H1 (cell line): ENCODE measurements at regions not wholly inside any gene's neighbourhood (a gene's known extent, or its start where the extent isn't known, plus 50 kb on each side); places are given as distances from the start of the nearest gene placed in this dataset.

ENCODE experiments used
- CTCF ChIA-PET: fragments of 300-600 bp; sonication (Branson Sonifier 250); formaldehyde crosslinking; loops from one replicate; lab custom pipeline; 2021; ENCODE audit not compliant: partially characterized antibody; lab: Charles Lee
- POLR2A ChIA-PET: fragments of 300-600 bp; sonication (Branson Sonifier 250); formaldehyde crosslinking; loops from one replicate; lab custom pipeline; 2021; ENCODE audit warnings: inconsistent platforms; ENCODE audit not compliant: partially characterized antibody; lab: Charles Lee
- DNase-seq, 2 experiments: peaks; one replicate each; pipeline versions ENCODE4 v3.0.0 to v3.0.0-alpha.2; 2010 to 2022; ENCODE audit warnings: low spot score in 2 of 2, low read depth in 1 of 2, mixed read lengths in 1 of 2
- FAIRE-seq: peaks from 2 replicates; lab custom pipeline; 2011; peaks lifted over from hg19 to GRCh38; lab: Jason Lieb, UNC
- H2AFZ ChIP-seq: 2 replicates; pipeline ENCODE4 v1.8.1; 2012; ENCODE audit warnings: low read length, inconsistent platforms
- H2AK5ac ChIP-seq: 2 replicates; pipeline ENCODE4 v1.6.1; 2013; ENCODE audit warnings: low read depth, low read length
- H2BK120ac ChIP-seq: replicated peaks from 2 replicates; pipeline ENCODE3; 2013; ENCODE audit warnings: low read depth, low read length, inconsistent platforms
- H2BK12ac ChIP-seq: 2 replicates; pipeline ENCODE4 v1.6.1; 2013; ENCODE audit warnings: low read depth, low read length
- H2BK15ac ChIP-seq: 2 replicates; pipeline ENCODE4 v1.6.1; 2013; ENCODE audit warnings: low read length
- H2BK20ac ChIP-seq: 2 replicates; pipeline ENCODE4 v1.6.1; 2013; ENCODE audit warnings: low read length
- H2BK5ac ChIP-seq: 2 replicates; pipeline ENCODE4 v1.6.1; 2013; ENCODE audit warnings: low read depth, low read length
- H3K14ac ChIP-seq: 2 replicates; pipeline ENCODE4 v1.6.1; 2013; ENCODE audit warnings: inconsistent platforms; ENCODE audit not compliant: insufficient read length
- H3K18ac ChIP-seq: 2 replicates; pipeline ENCODE4 v1.6.1; 2013; ENCODE audit warnings: low read length; ENCODE audit errors: extremely low read depth
- H3K23ac ChIP-seq: 2 replicates; pipeline ENCODE4 v1.6.1; 2013; ENCODE audit warnings: inconsistent platforms; ENCODE audit not compliant: insufficient read length
- H3K23me2 ChIP-seq: 2 replicates; pipeline ENCODE4 v1.6.1; 2013; ENCODE audit warnings: low read depth, low read length
- H3K27ac ChIP-seq: 2 replicates; pipeline ENCODE4 v1.6.1; 2011; ENCODE audit warnings: low read depth, low read length, inconsistent platforms
- H3K27me3 ChIP-seq, 4 experiments: replicated peaks in 1 of 4; 1 replicate in 1 of 4; 2 replicates in 3 of 4; pipeline versions ENCODE4 v1.6.1 to v1.8.1; 2011 to 2013; ENCODE audit warnings: low read length in 3 of 4, mild to moderate bottlenecking in 3 of 4, inconsistent platforms in 2 of 4, mixed read lengths in 2 of 4, moderate library complexity in 1 of 4; ENCODE audit not compliant: control insufficient read depth in 3 of 4, insufficient read depth in 3 of 4; ENCODE audit errors: extremely low read depth in 1 of 4
- H3K36me3 ChIP-seq, 4 experiments: 2 replicates each; pipeline versions ENCODE4 v1.6.1 to v1.8.1; 2011 to 2013; ENCODE audit warnings: mild to moderate bottlenecking in 4 of 4, low read length in 3 of 4, moderate library complexity in 2 of 4, control low read depth in 1 of 4, inconsistent platforms in 1 of 4; ENCODE audit not compliant: insufficient read depth in 4 of 4, control insufficient read depth in 2 of 4
- H3K4ac ChIP-seq: replicated peaks from 2 replicates; pipeline ENCODE3; 2013; ENCODE audit warnings: low read length, low read depth, mixed read lengths, inconsistent platforms; ENCODE audit not compliant: insufficient read length
- H3K4me1 ChIP-seq, 4 experiments: replicated peaks in 1 of 4; 1 replicate in 1 of 4; 2 replicates in 3 of 4; pipeline versions ENCODE4 v1.6.1 to v1.8.1; 2011 to 2013; ENCODE audit warnings: low read length in 3 of 4, inconsistent platforms in 2 of 4, mixed read lengths in 1 of 4; ENCODE audit not compliant: insufficient read depth in 4 of 4, control insufficient read depth in 3 of 4
- H3K4me2 ChIP-seq, 2 experiments: 2 replicates each; pipeline versions ENCODE4 v1.6.1 to v1.8.1; 2011 to 2013; ENCODE audit warnings: low read depth in 2 of 2, low read length in 2 of 2, control low read depth in 1 of 2, inconsistent platforms in 1 of 2, mild to moderate bottlenecking in 1 of 2; ENCODE audit not compliant: insufficient read depth in 1 of 2
- H3K4me3 ChIP-seq, 4 experiments: fragments of 200-600, 300-600 bp in 1 of 4; sonication (generic), shearing (Covaris generic), sonication (Bioruptor Twin) in 1 of 4; 2 replicates each; pipeline versions ENCODE4 v1.5.1 to v1.8.1; 2011 to 2016; ENCODE audit warnings: low read length in 4 of 4, low read depth in 3 of 4, control low read depth in 2 of 4, inconsistent platforms in 2 of 4, mild to moderate bottlenecking in 2 of 4, mixed read lengths in 1 of 4, moderate library complexity in 1 of 4; ENCODE audit not compliant: insufficient read depth in 2 of 4; ENCODE audit errors: extremely low read depth in 1 of 4
- H3K56ac ChIP-seq: replicated peaks from 2 replicates; pipeline ENCODE3; 2013; ENCODE audit warnings: low read depth, mild to moderate bottlenecking, mixed read lengths, low read length, inconsistent platforms; ENCODE audit not compliant: insufficient read length
- H3K79me1 ChIP-seq: 2 replicates; pipeline ENCODE4 v1.6.1; 2013; ENCODE audit warnings: low read depth, low read length, control low read depth
- H3K79me2 ChIP-seq, 2 experiments: 2 replicates each; pipeline versions ENCODE4 v1.6.1 to v1.8.1; 2012 to 2013; ENCODE audit warnings: low read length in 2 of 2, mild to moderate bottlenecking in 2 of 2, inconsistent platforms in 1 of 2; ENCODE audit not compliant: insufficient read depth in 2 of 2, control insufficient read depth in 1 of 2
- H3K9ac ChIP-seq, 4 experiments: replicated peaks in 1 of 4; 1 replicate in 1 of 4; 2 replicates in 3 of 4; pipeline versions ENCODE4 v1.6.1 to v1.8.1; 2011 to 2013; ENCODE audit warnings: low read depth in 3 of 4, low read length in 3 of 4, control low read depth in 2 of 4, mild to moderate bottlenecking in 2 of 4, moderate library complexity in 2 of 4, inconsistent platforms in 1 of 4; ENCODE audit errors: extremely low read depth in 1 of 4
- H3K9me3 ChIP-seq, 2 experiments: 2 replicates each; pipeline versions ENCODE4 v1.6.1 to v1.8.1; 2012 to 2013; ENCODE audit warnings: mild to moderate bottlenecking in 2 of 2, moderate library complexity in 2 of 2, control low read depth in 1 of 2, inconsistent platforms in 1 of 2, low read depth in 1 of 2, low read length in 1 of 2, mixed read lengths in 1 of 2; ENCODE audit not compliant: insufficient read depth in 2 of 2
- H4K20me1 ChIP-seq, 2 experiments: replicated peaks in 1 of 2; 2 replicates each; pipeline versions ENCODE3 to v1.8.1; 2011 to 2013; ENCODE audit warnings: inconsistent platforms in 2 of 2, low read length in 2 of 2, mild to moderate bottlenecking in 1 of 2; ENCODE audit not compliant: insufficient read depth in 2 of 2, control insufficient read depth in 1 of 2
- H4K5ac ChIP-seq: 2 replicates; pipeline ENCODE4 v1.6.1; 2013; ENCODE audit warnings: low read length, low read depth, mixed read lengths, inconsistent platforms; ENCODE audit not compliant: insufficient read length
- H4K8ac ChIP-seq: 2 replicates; pipeline ENCODE4 v1.8.0; 2013; ENCODE audit warnings: mild to moderate bottlenecking, moderate library complexity, low read length, inconsistent platforms; ENCODE audit not compliant: insufficient read depth; ENCODE audit errors: extremely low read depth
- H4K91ac ChIP-seq: replicated peaks from 2 replicates; pipeline ENCODE3; 2013; ENCODE audit warnings: low read length, mixed read lengths, inconsistent platforms; ENCODE audit not compliant: insufficient read length
- CREB1 ChIP-seq: IDR thresholded peaks from 2 replicates; pipeline ENCODE4 v1.6.1; 2012; ENCODE audit warnings: inconsistent platforms
- WGBS, 2 experiments: shearing (Covaris generic) in 1 of 2; methylation state at CpG; one replicate each; pipeline versions ENCODE4 v1.1.6 to v1.1.7; 2013 to 2015; ENCODE audit warnings: low lambda C conversion rate in 2 of 2, mixed read lengths in 2 of 2, inconsistent platforms in 1 of 2, low coverage in 1 of 2, missing lambda C conversion rate in 1 of 2; ENCODE audit not compliant: insufficient replicate concordance in 2 of 2, insufficient coverage in 1 of 2, insufficient read length in 1 of 2; ENCODE audit errors: extremely low coverage in 1 of 2, missing lambda C conversion rate in 1 of 2; 5-methylcytosine and 5-hydroxymethylcytosine counted together

- no peak for TF ChIP-seq CREB1
- Histone ChIP-seq H3K79me1 (no peaks in the 10 kb centered on the region), H3K36me3 (no peaks in the 10 kb centered on the region), H3K9me3 (peaks cover 5% of the 10 kb centered on the region in 2 experiments; a peak in 2 of 4 replicates), H3K4ac (no peak overlapping the region), H2AFZ (no peak overlapping the region), H3K23me2 (peaks cover 6% of the 10 kb centered on the region; the same call in 1 of the 2 replicates), H3K9ac (no peak overlapping the region), H3K56ac (no peak overlapping the region), H3K14ac (no peak overlapping the region), H3K18ac (no peak overlapping the region), H3K27me3 (no peaks in the 10 kb centered on the region), H3K27ac (no peak overlapping the region), H2BK120ac (no peak overlapping the region), H4K91ac (no peak overlapping the region), H3K4me1 (no peaks in the 10 kb centered on the region), H2AK5ac (no peak overlapping the region), H3K23ac (no peak overlapping the region), H4K5ac (no peak overlapping the region), H4K20me1 (no peaks in the 10 kb centered on the region), H2BK12ac (no peak overlapping the region), H2BK15ac (no peak overlapping the region), H2BK20ac (no peak overlapping the region), H4K8ac (no peak overlapping the region), H3K79me2 (no peaks in the 10 kb centered on the region), H3K4me2 (no peak overlapping the region), H2BK5ac (no peak overlapping the region), H3K4me3 (no peak overlapping the region)
- WGBS, 2 experiments = 82% methylated on average over 17 of the region's 17 CpGs; no CpG with 5 or more reads in 1 of the 2 experiments
- DNase-seq (no peak), FAIRE-seq (no peak)
- POLR2A ChIA-PET = no interaction called here
- CTCF ChIA-PET = interaction anchor here (0.6 to 0.7 kb wide), 2 partner anchors 27 to 51 kb away, joined by 3 read pairs; no protein-coding TSS in a partner anchor
Measured at GRCh38 chr22:49255741-49256318, 571.8 kb downstream of the BRD1 start.
